Kidney (tissue), 13 donors: ENCODE measurements at regions not wholly inside any gene's neighbourhood (a gene's known extent, or its start where the extent isn't known, plus 50 kb on each side); places are given as distances from the start of the nearest gene placed in this dataset.
A peak's percentile ranks its signal among the peaks of the same experiment; 100 is the strongest.

Source experiments
- DNase-seq, 5 donors: peaks; one replicate each; pipeline ENCODE4 v3.0.0-alpha.2; 2013 to 2020
- FAIRE-seq: peaks from 2 replicates; lab custom pipeline; 2012; peaks lifted over from hg19 to GRCh38; lab: Jason Lieb, UNC
- H3K27ac ChIP-seq, 2 donors: one replicate each; pipeline ENCODE4 v1.7.0; 2013; ENCODE audit warnings: low read depth in 2 of 2, low read length in 2 of 2, inconsistent platforms in 1 of 2
- H3K27me3 ChIP-seq: one replicate; pipeline ENCODE4 v1.7.1; 2013; ENCODE audit warnings: low read length, inconsistent platforms; ENCODE audit not compliant: control insufficient read depth, insufficient read depth
- H3K36me3 ChIP-seq, 3 donors: one replicate each; pipeline versions ENCODE4 v1.7.0 to v1.7.1; 2013; ENCODE audit warnings: low read length in 3 of 3, control low read depth in 1 of 3, inconsistent platforms in 1 of 3; ENCODE audit not compliant: insufficient read depth in 3 of 3, control insufficient read depth in 2 of 3
- H3K4me1 ChIP-seq, 3 donors: one replicate each; pipeline versions ENCODE4 v1.7.0 to v1.7.1; 2013; ENCODE audit warnings: low read length in 3 of 3, inconsistent platforms in 1 of 3, low read depth in 1 of 3; ENCODE audit not compliant: control insufficient read depth in 2 of 3, insufficient read depth in 2 of 3
- H3K4me3 ChIP-seq, 3 donors: one replicate each; pipeline versions ENCODE4 v1.7.0 to v1.8.1; 2013; ENCODE audit warnings: low read length in 3 of 3, control low read depth in 1 of 3, inconsistent platforms in 1 of 3
- H3K9ac ChIP-seq, 3 donors: one replicate each; pipeline versions ENCODE4 v1.7.0 to v1.7.1; 2013; ENCODE audit warnings: low read length in 3 of 3, control low read depth in 1 of 3, inconsistent platforms in 1 of 3
- H3K9me3 ChIP-seq, 3 donors: one replicate each; pipeline versions ENCODE4 v1.7.0 to v1.7.1; 2013; ENCODE audit warnings: low read length in 3 of 3, control low read depth in 1 of 3, inconsistent platforms in 1 of 3; ENCODE audit not compliant: control insufficient read depth in 2 of 3, insufficient read depth in 1 of 3
- intact Hi-C: fragments of 100-400 bp; cut with DNase I; formaldehyde crosslinking; loops from one replicate; pipeline ENCODE4 v1.11.1; 2022
- TF ChIP-seq, protein P1 (sequence below): IDR thresholded peaks from 3 replicates; pipeline ENCODE4 v1.5.1; 2012; ENCODE audit warnings: mild to moderate bottlenecking, moderate library complexity, borderline replicate concordance; ENCODE audit not compliant: insufficient read depth; ENCODE audit errors: extremely low read depth
- donor health status: control.
- donor health status: control.
- donor health status: control.
- donor health status: control.
- donor health status: control.
- donor health status: DM: yes; HTN: yes; CAD: no.
- donor health status: Normal renal cell carcinoma (clear cell type).

DNA sequence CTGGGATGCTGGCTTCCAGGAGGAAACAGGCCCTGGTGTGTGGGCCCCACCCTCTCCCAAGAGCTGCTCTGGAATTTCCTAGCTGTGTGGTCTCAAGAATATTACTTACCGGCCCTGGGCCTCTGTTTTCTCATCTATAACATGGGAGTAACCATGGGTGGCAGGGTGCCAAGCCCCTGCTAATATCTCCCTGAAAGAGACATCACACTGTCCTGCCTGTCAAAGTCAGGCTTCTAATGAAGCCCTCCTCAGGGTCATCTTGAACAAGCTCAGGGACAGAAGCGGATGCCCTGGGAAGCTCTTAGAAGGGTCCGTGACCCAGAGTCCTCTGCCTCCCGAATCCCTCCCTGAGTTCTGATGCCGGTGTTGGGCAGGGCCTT is 173.2 kb upstream of the HDAC4 start:
- Histone ChIP-seq H3K36me3 (no peaks in the 10 kb centered on the region), H3K4me1 (no peaks in the 10 kb centered on the region), H3K9me3 (no peaks in the 10 kb centered on the region), H3K4me3 (no peak overlapping the region), H3K27ac (no peak overlapping the region), H3K9ac (no peak overlapping the region), H3K27me3 (no peaks in the 10 kb centered on the region)
- DNase-seq (no peak), FAIRE-seq (no peak)
- TF ChIP-seq, protein P1, sequence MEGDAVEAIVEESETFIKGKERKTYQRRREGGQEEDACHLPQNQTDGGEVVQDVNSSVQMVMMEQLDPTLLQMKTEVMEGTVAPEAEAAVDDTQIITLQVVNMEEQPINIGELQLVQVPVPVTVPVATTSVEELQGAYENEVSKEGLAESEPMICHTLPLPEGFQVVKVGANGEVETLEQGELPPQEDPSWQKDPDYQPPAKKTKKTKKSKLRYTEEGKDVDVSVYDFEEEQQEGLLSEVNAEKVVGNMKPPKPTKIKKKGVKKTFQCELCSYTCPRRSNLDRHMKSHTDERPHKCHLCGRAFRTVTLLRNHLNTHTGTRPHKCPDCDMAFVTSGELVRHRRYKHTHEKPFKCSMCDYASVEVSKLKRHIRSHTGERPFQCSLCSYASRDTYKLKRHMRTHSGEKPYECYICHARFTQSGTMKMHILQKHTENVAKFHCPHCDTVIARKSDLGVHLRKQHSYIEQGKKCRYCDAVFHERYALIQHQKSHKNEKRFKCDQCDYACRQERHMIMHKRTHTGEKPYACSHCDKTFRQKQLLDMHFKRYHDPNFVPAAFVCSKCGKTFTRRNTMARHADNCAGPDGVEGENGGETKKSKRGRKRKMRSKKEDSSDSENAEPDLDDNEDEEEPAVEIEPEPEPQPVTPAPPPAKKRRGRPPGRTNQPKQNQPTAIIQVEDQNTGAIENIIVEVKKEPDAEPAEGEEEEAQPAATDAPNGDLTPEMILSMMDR: no peak
- intact Hi-C loops: no loop called here

GRCh38 chr2:239570971-239571520 is 170.2 kb upstream of the HDAC4 start:
- intact Hi-C loops: no loop called here
- TF ChIP-seq, protein P1: no peak
- H3K36me3 ChIP-seq: no peaks in the 10 kb centered on the region
- no peaks in the 10 kb centered on the region for H3K9me3 ChIP-seq
- H3K9ac ChIP-seq: no peak overlapping the region
- no peak overlapping the region for H3K4me3 ChIP-seq
- no peak for FAIRE-seq
- no peaks in the 10 kb centered on the region for H3K4me1 ChIP-seq
- H3K27me3 ChIP-seq: no peaks in the 10 kb centered on the region
- H3K27ac ChIP-seq: no peak overlapping the region
- peak in 1 of 5 donors; percentile 51 for DNase-seq

- DNase-seq (no peak), FAIRE-seq (no peak)
- H3K27ac ChIP-seq: no peak overlapping the region
- TF ChIP-seq, protein P1: no peak
- intact Hi-C loops: no loop called here
- no peaks in the 10 kb centered on the region for H3K36me3 ChIP-seq
- peaks cover 0 to 2% (median 0%) of the 10 kb centered on the region in 3 donors for H3K4me1 ChIP-seq
- H3K27me3 ChIP-seq: no peaks in the 10 kb centered on the region
- H3K9me3 ChIP-seq: no peaks in the 10 kb centered on the region
- no peak overlapping the region for H3K4me3 ChIP-seq
- no peak overlapping the region for H3K9ac ChIP-seq
Measured at GRCh38 chr2:239570216-239570925, 169.6 kb upstream of the HDAC4 start.
